ENCODE measurements at regions not wholly inside any gene's neighbourhood (a gene's known extent, or its start where the extent isn't known, plus 50 kb on each side); places are given as distances from the start of the nearest gene placed in this dataset.

DNA sequence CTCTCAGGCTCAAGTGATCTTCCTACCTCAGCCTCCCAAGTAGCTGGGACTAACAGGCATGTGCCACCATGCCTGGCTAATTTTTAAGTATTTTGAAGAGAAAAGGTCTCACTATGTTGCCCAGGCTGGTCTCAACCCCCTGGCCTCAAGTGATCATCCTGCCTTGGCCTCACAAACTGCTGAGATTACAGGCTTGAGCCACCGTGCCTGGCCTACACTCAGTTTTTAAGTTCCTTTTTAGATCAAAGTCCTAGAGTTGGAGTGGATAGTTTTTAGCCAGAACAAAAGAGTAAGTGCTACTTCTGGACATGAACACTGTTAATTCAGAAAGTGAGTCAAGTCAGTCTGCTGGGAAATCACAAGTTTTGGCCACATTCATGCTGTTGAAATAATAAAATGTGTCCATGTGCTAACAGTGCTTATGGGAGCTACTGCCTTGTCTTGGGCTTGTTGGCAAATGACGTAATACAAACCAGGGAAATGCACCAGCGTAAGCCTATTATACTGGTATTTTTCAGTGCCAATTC is 84.2 kb downstream of the NDUFS5 start:
- TF ChIP-seq POLR2AphosphoS5 (IDR thresholded peaks at IDR 0.05): peak in 3 of 4 donors; percentile 42 to 79 (median 52)
- no peak for TF ChIP-seq POLR2A (IDR thresholded peaks at IDR 0.05)
- TF ChIP-seq EP300 (IDR thresholded peaks at IDR 0.05): peak in 2 of 4 donors; percentile 5 to 22
- TF ChIP-seq, protein P1, sequence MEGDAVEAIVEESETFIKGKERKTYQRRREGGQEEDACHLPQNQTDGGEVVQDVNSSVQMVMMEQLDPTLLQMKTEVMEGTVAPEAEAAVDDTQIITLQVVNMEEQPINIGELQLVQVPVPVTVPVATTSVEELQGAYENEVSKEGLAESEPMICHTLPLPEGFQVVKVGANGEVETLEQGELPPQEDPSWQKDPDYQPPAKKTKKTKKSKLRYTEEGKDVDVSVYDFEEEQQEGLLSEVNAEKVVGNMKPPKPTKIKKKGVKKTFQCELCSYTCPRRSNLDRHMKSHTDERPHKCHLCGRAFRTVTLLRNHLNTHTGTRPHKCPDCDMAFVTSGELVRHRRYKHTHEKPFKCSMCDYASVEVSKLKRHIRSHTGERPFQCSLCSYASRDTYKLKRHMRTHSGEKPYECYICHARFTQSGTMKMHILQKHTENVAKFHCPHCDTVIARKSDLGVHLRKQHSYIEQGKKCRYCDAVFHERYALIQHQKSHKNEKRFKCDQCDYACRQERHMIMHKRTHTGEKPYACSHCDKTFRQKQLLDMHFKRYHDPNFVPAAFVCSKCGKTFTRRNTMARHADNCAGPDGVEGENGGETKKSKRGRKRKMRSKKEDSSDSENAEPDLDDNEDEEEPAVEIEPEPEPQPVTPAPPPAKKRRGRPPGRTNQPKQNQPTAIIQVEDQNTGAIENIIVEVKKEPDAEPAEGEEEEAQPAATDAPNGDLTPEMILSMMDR (IDR thresholded peaks at IDR 0.05): no peak

Measured in sigmoid colon (tissue), 4 donors.